Body of pancreas (tissue), 4 donors: ENCODE measurements at regions not wholly inside any gene's neighbourhood (a gene's known extent, or its start where the extent isn't known, plus 50 kb on each side); places are given as distances from the start of the nearest gene placed in this dataset.

Experiments used
- POLR2A ChIP-seq, 3 donors: fragments of 450-650 bp; IDR thresholded peaks; one replicate each; pipeline ENCODE4 v1.6.1; 2016; ENCODE audit warnings: antibody characterized with exemption in 3 of 3, mild to moderate bottlenecking in 2 of 3
- TF ChIP-seq, protein P1 (sequence below), 7 experiments: fragments of 450-650 bp in 4 of 7; fragments of 200-600 bp in 3 of 7; sonication (generic) in 3 of 7; IDR thresholded peaks; one replicate each; pipeline ENCODE4 v1.5.1; 2016 to 2019; ENCODE audit warnings: antibody characterized with exemption in 7 of 7

DNA sequence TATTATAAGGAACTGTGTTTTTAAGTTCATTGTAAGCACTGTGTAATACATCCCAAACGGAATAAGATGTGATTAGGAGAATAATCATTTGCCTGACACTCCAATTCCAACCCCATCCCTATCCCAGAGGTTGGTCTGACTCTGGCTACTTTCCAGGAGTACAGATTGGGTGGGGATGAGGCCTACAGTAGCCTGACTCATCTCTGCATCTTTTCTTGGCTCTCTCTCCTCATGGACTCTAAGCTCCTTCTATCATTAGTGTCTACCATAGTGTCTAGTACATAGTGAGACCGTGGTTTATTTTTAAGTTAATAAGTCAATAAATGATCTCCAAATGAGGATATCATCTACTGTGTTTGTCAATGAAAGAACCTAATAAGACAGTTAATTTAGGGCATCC is 92.2 kb upstream of the CNKSR3 start:
- TF ChIP-seq, protein P1, sequence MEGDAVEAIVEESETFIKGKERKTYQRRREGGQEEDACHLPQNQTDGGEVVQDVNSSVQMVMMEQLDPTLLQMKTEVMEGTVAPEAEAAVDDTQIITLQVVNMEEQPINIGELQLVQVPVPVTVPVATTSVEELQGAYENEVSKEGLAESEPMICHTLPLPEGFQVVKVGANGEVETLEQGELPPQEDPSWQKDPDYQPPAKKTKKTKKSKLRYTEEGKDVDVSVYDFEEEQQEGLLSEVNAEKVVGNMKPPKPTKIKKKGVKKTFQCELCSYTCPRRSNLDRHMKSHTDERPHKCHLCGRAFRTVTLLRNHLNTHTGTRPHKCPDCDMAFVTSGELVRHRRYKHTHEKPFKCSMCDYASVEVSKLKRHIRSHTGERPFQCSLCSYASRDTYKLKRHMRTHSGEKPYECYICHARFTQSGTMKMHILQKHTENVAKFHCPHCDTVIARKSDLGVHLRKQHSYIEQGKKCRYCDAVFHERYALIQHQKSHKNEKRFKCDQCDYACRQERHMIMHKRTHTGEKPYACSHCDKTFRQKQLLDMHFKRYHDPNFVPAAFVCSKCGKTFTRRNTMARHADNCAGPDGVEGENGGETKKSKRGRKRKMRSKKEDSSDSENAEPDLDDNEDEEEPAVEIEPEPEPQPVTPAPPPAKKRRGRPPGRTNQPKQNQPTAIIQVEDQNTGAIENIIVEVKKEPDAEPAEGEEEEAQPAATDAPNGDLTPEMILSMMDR (IDR thresholded peaks at IDR 0.05): no peak
- no peak for TF ChIP-seq POLR2A (IDR thresholded peaks at IDR 0.05)
